H1 (cell line): ENCODE measurements at regions not wholly inside any gene's neighbourhood (a gene's known extent, or its start where the extent isn't known, plus 50 kb on each side); places are given as distances from the start of the nearest gene placed in this dataset.

ENCODE experiments used
- CREB1 ChIP-seq: IDR thresholded peaks from 2 replicates; pipeline ENCODE4 v1.6.1; 2012; ENCODE audit warnings: inconsistent platforms
- CTCF ChIP-seq, 3 experiments: IDR thresholded peaks; 1 replicate in 2 of 3; 2 replicates in 1 of 3; pipeline versions ENCODE4 v1.5.1 to v1.6.1; 2011; ENCODE audit warnings: low read length in 3 of 3, mild to moderate bottlenecking in 3 of 3, inconsistent platforms in 2 of 3, low read depth in 1 of 3, moderate library complexity in 1 of 3; ENCODE audit not compliant: insufficient read depth in 1 of 3; ENCODE audit errors: control extremely low read depth in 1 of 3
- EZH2 ChIP-seq: fragments of 200-600 bp; sonication (generic); IDR thresholded peaks from 2 replicates; pipeline ENCODE4 v1.7.1; 2012; ENCODE audit warnings: low read depth, mild to moderate bottlenecking, moderate library complexity, low read length, inconsistent platforms; ENCODE audit not compliant: severe bottlenecking
- GTF2F1 ChIP-seq: IDR thresholded peaks from 2 replicates; pipeline ENCODE4 v1.6.1; 2012; ENCODE audit warnings: low read depth, low read length, improper control_type of control experiment, borderline replicate concordance
- JUND ChIP-seq: IDR thresholded peaks from 2 replicates; pipeline ENCODE4 v1.6.1; 2011; ENCODE audit warnings: mild to moderate bottlenecking, improper control_type of control experiment, low read length
- NRF1 ChIP-seq: IDR thresholded peaks from 2 replicates; pipeline ENCODE4 v1.6.1; 2011; ENCODE audit warnings: mild to moderate bottlenecking, low read depth, low read length, improper control_type of control experiment
- SIN3A ChIP-seq, 2 experiments: IDR thresholded peaks in 1 of 2; conservative IDR thresholded peaks in 1 of 2; 2 replicates each; pipeline ENCODE4 v1.6.1; 2011 to 2012; ENCODE audit warnings: low read length in 2 of 2, improper control_type of control experiment in 1 of 2, low read depth in 1 of 2, mild to moderate bottlenecking in 1 of 2
- SP2 ChIP-seq: IDR thresholded peaks from 2 replicates; pipeline ENCODE4 v1.6.1; 2012; ENCODE audit warnings: mild to moderate bottlenecking, low read length, inconsistent platforms
- SRF ChIP-seq: IDR thresholded peaks from 2 replicates; pipeline ENCODE4 v1.6.1; 2011; ENCODE audit warnings: mild to moderate bottlenecking, low read depth, low read length, moderate library complexity
- SUZ12 ChIP-seq: fragments of 200-600 bp; sonication (generic); IDR thresholded peaks from 2 replicates; pipeline ENCODE4 v1.6.1; 2012; ENCODE audit warnings: mild to moderate bottlenecking, inconsistent platforms, low read length, moderate library complexity, mixed read lengths
- TAF1 ChIP-seq: IDR thresholded peaks from 2 replicates; pipeline ENCODE4 v1.6.1; 2011; ENCODE audit warnings: mild to moderate bottlenecking, low read depth, low read length
- USF2 ChIP-seq: IDR thresholded peaks from 2 replicates; pipeline ENCODE4 v1.6.1; 2011; ENCODE audit warnings: low read length, improper control_type of control experiment
- YY1 ChIP-seq: IDR thresholded peaks from 2 replicates; pipeline ENCODE4 v1.6.1; 2011; ENCODE audit warnings: low read depth, mild to moderate bottlenecking, low read length

- TF ChIP-seq TAF1 (no peak), YY1 (no peak), GTF2F1 (no peak), JUND (no peak), USF2 (no peak), EZH2 (no peak), CREB1 (no peak), SIN3A (conservative IDR thresholded peaks at IDR 0.05 in 1 of 2, IDR thresholded peaks at IDR 0.05 in 1 of 2; ENCODE audit: low read depth in 1 of 2, low read length in 2 of 2) (no peak), SP2 (no peak), CTCF (IDR thresholded peaks at IDR 0.05; ENCODE audit: control extremely low read depth in 1 of 3, insufficient read depth in 1 of 3, low read depth in 1 of 3, low read length in 3 of 3) (no peak), SUZ12 (no peak), NRF1 (no peak), SRF (no peak)
These were observed 980.9 kb upstream of the FBXO33 start for GRCh38 chr14:40413136-40413535.
